GM19463 (cell line): ENCODE measurements at regions not wholly inside any gene's neighbourhood (a gene's known extent, or its start where the extent isn't known, plus 50 kb on each side); places are given as distances from the start of the nearest gene placed in this dataset.

Experiments used
- ATAC-seq: cut with Tn5 transposase; IDR thresholded peaks from one replicate; pipeline ENCODE4 v1.9.1; 2021; ENCODE audit warnings: mild to moderate bottlenecking, moderate library complexity; ENCODE audit not compliant: unreplicated experiment

- no peak for ATAC-seq
Measured at GRCh38 chr3:158961911-158962310, 160.1 kb downstream of the MFSD1 start.

GRCh38 chr3:158970006-158970405, 168.2 kb downstream of the MFSD1 start:
- no peak for ATAC-seq

GRCh38 chr3:158974904-158975303, 173.1 kb downstream of the MFSD1 start:
- no peak for ATAC-seq

GRCh38 chr3:158976966-158977365, 175.1 kb downstream of the MFSD1 start:
- no peak for ATAC-seq

- ATAC-seq = no peak
Measured at GRCh38 chr3:158977497-158977896, 175.6 kb downstream of the MFSD1 start.

- no peak for ATAC-seq
Measured at GRCh38 chr3:158983216-158984099, 181.6 kb downstream of the MFSD1 start.

GRCh38 chr3:158991146-158991705, 189.4 kb downstream of the MFSD1 start:
- ATAC-seq = no peak

- ATAC-seq = no peak
Measured at GRCh38 chr3:158992463-158992862, 190.6 kb downstream of the MFSD1 start.

- ATAC-seq = no peak
Measured at GRCh38 chr3:158994386-158994785, 192.5 kb downstream of the MFSD1 start.

GRCh38 chr3:159001711-159002110, 199.9 kb downstream of the MFSD1 start:
- no peak for ATAC-seq

GRCh38 chr3:159005137-159005536, 203.3 kb downstream of the MFSD1 start:
- no peak for ATAC-seq

- ATAC-seq = no peak
Measured at GRCh38 chr3:159007331-159007730, 205.5 kb downstream of the MFSD1 start.

GRCh38 chr3:159008401-159008800, 206.5 kb downstream of the MFSD1 start:
- no peak for ATAC-seq

GRCh38 chr3:159018341-159018740, 216.5 kb downstream of the MFSD1 start:
- no peak for ATAC-seq

GRCh38 chr3:159025733-159026132, 223.9 kb downstream of the MFSD1 start:
- no peak for ATAC-seq

- no peak for ATAC-seq
Measured at GRCh38 chr3:159026510-159026909, 224.7 kb downstream of the MFSD1 start.

GRCh38 chr3:159028706-159029105, 226.9 kb downstream of the MFSD1 start:
- ATAC-seq = no peak

GRCh38 chr3:159029306-159030026, 227.6 kb downstream of the MFSD1 start:
- peak; percentile 79 for ATAC-seq

GRCh38 chr3:159030138-159030670, 228.3 kb downstream of the MFSD1 start:
- ATAC-seq = no peak

GRCh38 chr3:159030886-159031679, 229.2 kb downstream of the MFSD1 start:
- ATAC-seq = no peak

GRCh38 chr3:159032311-159032710, 230.5 kb downstream of the MFSD1 start:
- no peak for ATAC-seq
